OCI-LY1 (cell line): ENCODE measurements at regions not wholly inside any gene's neighbourhood (a gene's known extent, or its start where the extent isn't known, plus 50 kb on each side); places are given as distances from the start of the nearest gene placed in this dataset.

Experiments used
- CTCF ChIP-seq: fragments of 200-600 bp; sonication (generic), shearing (Covaris generic); IDR thresholded peaks from 2 replicates; pipeline ENCODE4 v1.5.1; 2017; ENCODE audit warnings: mild to moderate bottlenecking, antibody characterized with exemption, low read length, moderate library complexity, mixed read lengths
- EZH2 ChIP-seq: fragments of 200-600 bp; sonication (generic), shearing (Covaris generic); IDR thresholded peaks from 2 replicates; pipeline ENCODE4 v1.8.0; 2017; ENCODE audit warnings: borderline replicate concordance, mixed run types, mild to moderate bottlenecking, antibody characterized with exemption, low read length, moderate library complexity, mixed read lengths

- TF ChIP-seq CTCF = no peak
- TF ChIP-seq EZH2 = no peak
Measured at GRCh38 chr2:12199491-12200211, 453.2 kb downstream of the LPIN1 start.
